OCI-LY3 (cell line): ENCODE measurements at regions not wholly inside any gene's neighbourhood (a gene's known extent, or its start where the extent isn't known, plus 50 kb on each side); places are given as distances from the start of the nearest gene placed in this dataset.
A peak's percentile ranks its signal among the peaks of the same experiment; 100 is the strongest.

Experiments used
- H2AFZ ChIP-seq: fragments of 200-600, 300-600 bp; shearing (Covaris generic); 2 replicates; pipeline ENCODE4 v1.6.0; 2014; ENCODE audit warnings: antibody characterized with exemption, low read depth, low read length
- H3K27ac ChIP-seq: fragments of 200-600, 300-600 bp; sonication (generic); 2 replicates; pipeline ENCODE4 v1.5.1; 2014; ENCODE audit warnings: mild to moderate bottlenecking, low read length, moderate library complexity, mixed read lengths
- H3K27me3 ChIP-seq: fragments of 200-600, 300-600 bp; sonication (generic); 2 replicates; pipeline ENCODE4 v1.6.1; 2014; ENCODE audit warnings: low read depth, low read length, mixed read lengths
- H3K36me3 ChIP-seq: fragments of 200-600, 300-600 bp; sonication (generic); replicated peaks from 2 replicates; pipeline ENCODE3; 2014; ENCODE audit warnings: low read depth, low read length, mixed read lengths
- H3K4me1 ChIP-seq: fragments of 300-600, 200-600 bp; sonication (generic); 2 replicates; pipeline ENCODE4 v1.6.1; 2014; ENCODE audit warnings: low read length, mixed read lengths
- H3K4me2 ChIP-seq: fragments of 200-600, 300-600 bp; sonication (generic); 2 replicates; pipeline ENCODE4 v1.6.1; 2014; ENCODE audit warnings: low read length, mixed read lengths
- H3K4me3 ChIP-seq: fragments of 300-600, 200-600 bp; sonication (generic); 2 replicates; pipeline ENCODE4 v1.5.1; 2014; ENCODE audit warnings: antibody characterized with exemption, mild to moderate bottlenecking, low read length, moderate library complexity
- H3K79me2 ChIP-seq: fragments of 300-600, 200-600 bp; shearing (Covaris generic); 2 replicates; pipeline ENCODE4 v1.6.1; 2014; ENCODE audit warnings: mild to moderate bottlenecking, low read length, mixed read lengths
- H3K9ac ChIP-seq: fragments of 300-600, 200-600 bp; shearing (Covaris generic); 2 replicates; pipeline ENCODE4 v1.6.0; 2014; ENCODE audit warnings: mild to moderate bottlenecking, low read length, moderate library complexity
- H3K9me3 ChIP-seq: fragments of 200-600, 300-600 bp; shearing (Covaris generic); 2 replicates; pipeline ENCODE4 v1.6.1; 2014; ENCODE audit warnings: low read length, mixed read lengths; ENCODE audit not compliant: insufficient read depth
- H4K20me1 ChIP-seq: fragments of 200-600, 300-600 bp; sonication (generic); 2 replicates; pipeline ENCODE4 v1.6.1; 2016; ENCODE audit warnings: low read length, mixed read lengths; ENCODE audit not compliant: insufficient read depth
- EZH2phosphoT487 ChIP-seq: fragments of 200-600 bp; shearing (Covaris generic); IDR thresholded peaks from 2 replicates; pipeline ENCODE4 v1.6.1; 2018; ENCODE audit warnings: antibody characterized with exemption, mixed run types, low read depth
- TF ChIP-seq, protein P1 (sequence below): fragments of 200-600, 300-600 bp; sonication (generic); IDR thresholded peaks from 2 replicates; pipeline ENCODE4 v1.5.1; 2014; ENCODE audit warnings: antibody characterized with exemption, low read length, low read depth

- Histone ChIP-seq H3K79me2 (no peaks in the 10 kb centered on the region), H3K4me1 (peaks cover 20% of the 10 kb centered on the region), H2AFZ (no peak overlapping the region), H3K27me3 (no peaks in the 10 kb centered on the region), H3K9me3 (no peaks in the 10 kb centered on the region), H3K36me3 (no peaks in the 10 kb centered on the region), H3K27ac (no peak overlapping the region), H3K9ac (no peak overlapping the region), H4K20me1 (no peaks in the 10 kb centered on the region), H3K4me3 (no peak overlapping the region), H3K4me2 (no peak overlapping the region)
- no peak for TF ChIP-seq EZH2phosphoT487
- TF ChIP-seq, protein P1, sequence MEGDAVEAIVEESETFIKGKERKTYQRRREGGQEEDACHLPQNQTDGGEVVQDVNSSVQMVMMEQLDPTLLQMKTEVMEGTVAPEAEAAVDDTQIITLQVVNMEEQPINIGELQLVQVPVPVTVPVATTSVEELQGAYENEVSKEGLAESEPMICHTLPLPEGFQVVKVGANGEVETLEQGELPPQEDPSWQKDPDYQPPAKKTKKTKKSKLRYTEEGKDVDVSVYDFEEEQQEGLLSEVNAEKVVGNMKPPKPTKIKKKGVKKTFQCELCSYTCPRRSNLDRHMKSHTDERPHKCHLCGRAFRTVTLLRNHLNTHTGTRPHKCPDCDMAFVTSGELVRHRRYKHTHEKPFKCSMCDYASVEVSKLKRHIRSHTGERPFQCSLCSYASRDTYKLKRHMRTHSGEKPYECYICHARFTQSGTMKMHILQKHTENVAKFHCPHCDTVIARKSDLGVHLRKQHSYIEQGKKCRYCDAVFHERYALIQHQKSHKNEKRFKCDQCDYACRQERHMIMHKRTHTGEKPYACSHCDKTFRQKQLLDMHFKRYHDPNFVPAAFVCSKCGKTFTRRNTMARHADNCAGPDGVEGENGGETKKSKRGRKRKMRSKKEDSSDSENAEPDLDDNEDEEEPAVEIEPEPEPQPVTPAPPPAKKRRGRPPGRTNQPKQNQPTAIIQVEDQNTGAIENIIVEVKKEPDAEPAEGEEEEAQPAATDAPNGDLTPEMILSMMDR = no peak
Observed at GRCh38 chr13:47142105-47142504, 245.3 kb upstream of the HTR2A start.

- no peak overlapping the region for H3K9ac ChIP-seq
- H3K27ac ChIP-seq = no peak overlapping the region
- H3K4me2 ChIP-seq = peak overlapping the region; percentile 30; the same call in 1 of the 2 replicates
- H3K79me2 ChIP-seq = no peaks in the 10 kb centered on the region
- no peaks in the 10 kb centered on the region for H3K27me3 ChIP-seq
- H3K9me3 ChIP-seq = no peaks in the 10 kb centered on the region
- TF ChIP-seq, protein P1 = no peak
- TF ChIP-seq EZH2phosphoT487 = no peak
- H3K4me1 ChIP-seq = peaks cover 11% of the 10 kb centered on the region
- 0 out of 2 replicates have a peak overlapping the region, but pooled peaks have one; percentile 1 for H2AFZ ChIP-seq
- H3K36me3 ChIP-seq = no peaks in the 10 kb centered on the region
- no peak overlapping the region for H3K4me3 ChIP-seq
- no peaks in the 10 kb centered on the region for H4K20me1 ChIP-seq
Observed at GRCh38 chr13:47139519-47139918, 242.7 kb upstream of the HTR2A start.

GRCh38 chr13:47136504-47136941 is 239.7 kb upstream of the HTR2A start:
- H3K4me1 ChIP-seq = peaks cover 11% of the 10 kb centered on the region
- no peak overlapping the region for H3K4me3 ChIP-seq
- no peaks in the 10 kb centered on the region for H3K9me3 ChIP-seq
- no peak for TF ChIP-seq EZH2phosphoT487
- TF ChIP-seq, protein P1 = no peak
- H2AFZ ChIP-seq = no peak overlapping the region
- H3K27me3 ChIP-seq = no peaks in the 10 kb centered on the region
- H4K20me1 ChIP-seq = no peaks in the 10 kb centered on the region
- H3K9ac ChIP-seq = no peak overlapping the region
- no peak overlapping the region for H3K4me2 ChIP-seq
- H3K27ac ChIP-seq = no peak overlapping the region
- H3K79me2 ChIP-seq = no peaks in the 10 kb centered on the region
- H3K36me3 ChIP-seq = no peaks in the 10 kb centered on the region

DNA sequence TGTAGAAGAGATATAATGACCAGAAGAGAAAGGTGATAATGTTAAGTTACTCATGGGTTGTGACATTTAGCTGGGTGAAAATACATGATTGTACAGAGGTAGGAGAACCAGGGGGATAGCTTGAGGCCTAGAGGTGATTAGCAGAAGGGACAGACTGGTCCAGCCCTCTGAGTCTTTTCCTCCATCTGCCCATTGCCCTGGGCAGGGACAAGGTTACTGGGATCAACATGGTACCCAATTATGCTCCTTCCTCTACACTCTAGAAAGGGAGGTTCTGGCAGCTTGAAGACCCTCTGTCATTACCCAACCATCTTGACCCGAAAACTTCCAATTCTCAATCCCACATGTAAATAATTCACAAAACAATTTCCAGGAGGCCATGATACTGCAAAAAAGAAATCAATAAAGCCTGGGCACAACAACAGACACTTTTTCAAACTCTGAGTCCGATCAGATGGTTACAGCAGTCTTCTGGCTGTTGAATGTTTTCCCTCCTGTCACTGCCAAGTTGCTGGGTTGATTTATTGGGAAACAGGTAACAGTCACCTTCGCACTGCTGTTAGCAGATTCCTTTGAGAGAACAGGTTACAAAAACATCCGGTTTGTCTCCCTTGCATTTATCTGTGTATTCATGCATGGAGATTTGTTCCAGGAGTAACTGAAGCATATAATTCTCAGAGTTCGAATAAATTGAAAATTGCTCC is 239.1 kb upstream of the HTR2A start:
- no peak overlapping the region for H3K27ac ChIP-seq
- 0 out of 2 replicates have a peak, but pooled peaks cover under 1% of the 10 kb centered on the region for H3K27me3 ChIP-seq
- H3K4me2 ChIP-seq = no peak overlapping the region
- TF ChIP-seq EZH2phosphoT487 = no peak
- TF ChIP-seq, protein P1 = no peak
- H3K4me3 ChIP-seq = no peak overlapping the region
- no peaks in the 10 kb centered on the region for H4K20me1 ChIP-seq
- no peak overlapping the region for H2AFZ ChIP-seq
- no peak overlapping the region for H3K9ac ChIP-seq
- H3K4me1 ChIP-seq = peaks cover 11% of the 10 kb centered on the region
- no peaks in the 10 kb centered on the region for H3K36me3 ChIP-seq
- H3K9me3 ChIP-seq = no peaks in the 10 kb centered on the region
- no peaks in the 10 kb centered on the region for H3K79me2 ChIP-seq
